ENCODE measurements at regions not wholly inside any gene's neighbourhood (a gene's known extent, or its start where the extent isn't known, plus 50 kb on each side); places are given as distances from the start of the nearest gene placed in this dataset.

DNA sequence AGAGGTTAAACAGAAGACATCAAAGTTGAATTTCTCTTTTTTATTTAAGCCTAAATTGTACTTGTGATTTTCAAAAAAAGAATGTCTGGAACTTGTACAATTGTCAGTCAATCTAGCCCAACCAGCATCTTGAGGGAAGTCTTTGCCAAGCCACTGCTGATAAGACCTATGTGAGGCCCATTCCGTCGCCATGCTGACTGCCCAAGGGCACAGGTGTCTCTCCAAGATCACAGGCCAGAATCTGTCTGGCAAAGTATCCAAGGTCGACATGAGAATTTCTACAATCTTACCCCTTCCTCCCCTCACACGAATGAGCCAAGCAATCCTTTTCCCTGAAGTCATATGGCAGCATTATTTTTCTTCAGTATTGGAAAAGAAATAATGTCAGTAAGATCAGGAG, 614.5 kb downstream of the CBLN4 start:
- TF ChIP-seq, protein P1, sequence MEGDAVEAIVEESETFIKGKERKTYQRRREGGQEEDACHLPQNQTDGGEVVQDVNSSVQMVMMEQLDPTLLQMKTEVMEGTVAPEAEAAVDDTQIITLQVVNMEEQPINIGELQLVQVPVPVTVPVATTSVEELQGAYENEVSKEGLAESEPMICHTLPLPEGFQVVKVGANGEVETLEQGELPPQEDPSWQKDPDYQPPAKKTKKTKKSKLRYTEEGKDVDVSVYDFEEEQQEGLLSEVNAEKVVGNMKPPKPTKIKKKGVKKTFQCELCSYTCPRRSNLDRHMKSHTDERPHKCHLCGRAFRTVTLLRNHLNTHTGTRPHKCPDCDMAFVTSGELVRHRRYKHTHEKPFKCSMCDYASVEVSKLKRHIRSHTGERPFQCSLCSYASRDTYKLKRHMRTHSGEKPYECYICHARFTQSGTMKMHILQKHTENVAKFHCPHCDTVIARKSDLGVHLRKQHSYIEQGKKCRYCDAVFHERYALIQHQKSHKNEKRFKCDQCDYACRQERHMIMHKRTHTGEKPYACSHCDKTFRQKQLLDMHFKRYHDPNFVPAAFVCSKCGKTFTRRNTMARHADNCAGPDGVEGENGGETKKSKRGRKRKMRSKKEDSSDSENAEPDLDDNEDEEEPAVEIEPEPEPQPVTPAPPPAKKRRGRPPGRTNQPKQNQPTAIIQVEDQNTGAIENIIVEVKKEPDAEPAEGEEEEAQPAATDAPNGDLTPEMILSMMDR (IDR thresholded peaks at IDR 0.05; ENCODE audit: insufficient read depth in 1 of 2, low read depth in 1 of 2, low read length in 1 of 2, severe bottlenecking in 1 of 2, unreplicated experiment in 1 of 2) = no peak
- no peaks in the 10 kb centered on the region for H3K36me3 Mint-ChIP-seq (ENCODE audit: insufficient read depth, unreplicated experiment)
- Histone ChIP-seq H3K4me3 (ENCODE audit: low read depth, low read length) (no peak overlapping the region), H3K36me3 (ENCODE audit: control insufficient read depth, insufficient read depth, low read length) (no peaks in the 10 kb centered on the region), H3K4me1 (no peaks in the 10 kb centered on the region), H3K9me3 (peaks cover 6% of the 10 kb centered on the region; the same call in 1 of the 2 replicates), H3K27me3 (replicated peaks; ENCODE audit: control insufficient read depth, insufficient read depth, low read length) (no peaks in the 10 kb centered on the region)
- no TSS peak for BruUV-seq (replicated peaks)
- H3K27ac Mint-ChIP-seq (ENCODE audit: unreplicated experiment) = no peak overlapping the region
- intact Hi-C loops (cut with micrococcal nuclease; ENCODE audit: unreplicated experiment) = no loop called here
- H3K27me3 Mint-ChIP-seq (ENCODE audit: insufficient read depth, unreplicated experiment) = peaks cover 6% of the 10 kb centered on the region
- no peaks in the 10 kb centered on the region for H3K9me3 Mint-ChIP-seq (ENCODE audit: unreplicated experiment)
- DNase-seq = no peak
- CTCF ChIA-PET = no interaction called here
- H3K4me3 Mint-ChIP-seq (ENCODE audit: unreplicated experiment) = no peak overlapping the region
- no peaks in the 10 kb centered on the region for H3K4me1 Mint-ChIP-seq (ENCODE audit: low read depth, unreplicated experiment)
- POLR2A ChIA-PET = no interaction called here

DNA sequence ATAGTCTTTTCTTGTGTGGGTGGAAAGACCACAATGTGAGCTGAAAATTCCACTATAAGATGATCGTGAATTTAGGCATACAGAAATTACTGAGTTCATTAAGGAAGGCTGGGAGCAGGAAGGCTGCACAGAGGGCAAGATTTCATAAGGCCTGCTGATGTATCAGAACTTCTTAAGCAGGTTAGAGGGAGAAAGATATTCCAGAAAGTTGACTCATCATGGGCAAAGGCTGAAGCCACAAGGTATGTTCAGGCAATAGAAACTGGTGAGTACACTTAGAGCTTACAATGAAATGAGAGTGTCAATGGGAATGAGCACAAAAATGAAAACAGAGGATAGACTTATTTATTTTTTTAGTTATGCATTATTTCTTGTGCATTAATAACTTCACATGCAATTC, 618.6 kb downstream of the CBLN4 start:
- TF ChIP-seq, protein P1 (IDR thresholded peaks at IDR 0.05; ENCODE audit: insufficient read depth in 1 of 2, low read depth in 1 of 2, low read length in 1 of 2, severe bottlenecking in 1 of 2, unreplicated experiment in 1 of 2) = no peak
- Mint-ChIP-seq H3K9me3 (ENCODE audit: unreplicated experiment) (peaks cover 6% of the 10 kb centered on the region), H3K36me3 (ENCODE audit: insufficient read depth, unreplicated experiment) (no peaks in the 10 kb centered on the region), H3K27me3 (ENCODE audit: insufficient read depth, unreplicated experiment) (peaks cover 4% of the 10 kb centered on the region), H3K27ac (ENCODE audit: unreplicated experiment) (no peak overlapping the region), H3K4me1 (ENCODE audit: low read depth, unreplicated experiment) (no peaks in the 10 kb centered on the region), H3K4me3 (ENCODE audit: unreplicated experiment) (no peak overlapping the region)
- H3K27me3 ChIP-seq (replicated peaks; ENCODE audit: control insufficient read depth, insufficient read depth, low read length) = no peaks in the 10 kb centered on the region
- intact Hi-C loops (cut with micrococcal nuclease; ENCODE audit: unreplicated experiment) = no loop called here
- no peak overlapping the region for H3K4me3 ChIP-seq (ENCODE audit: low read depth, low read length)
- H3K9me3 ChIP-seq = peaks cover 6% of the 10 kb centered on the region; the same call in 1 of the 2 replicates
- ChIA-PET POLR2A (no interaction called here), CTCF (no interaction called here)
- DNase-seq = no peak
- no peaks in the 10 kb centered on the region for H3K36me3 ChIP-seq (ENCODE audit: control insufficient read depth, insufficient read depth, low read length)
- no peaks in the 10 kb centered on the region for H3K4me1 ChIP-seq
- no TSS peak for BruUV-seq (replicated peaks)

DNA sequence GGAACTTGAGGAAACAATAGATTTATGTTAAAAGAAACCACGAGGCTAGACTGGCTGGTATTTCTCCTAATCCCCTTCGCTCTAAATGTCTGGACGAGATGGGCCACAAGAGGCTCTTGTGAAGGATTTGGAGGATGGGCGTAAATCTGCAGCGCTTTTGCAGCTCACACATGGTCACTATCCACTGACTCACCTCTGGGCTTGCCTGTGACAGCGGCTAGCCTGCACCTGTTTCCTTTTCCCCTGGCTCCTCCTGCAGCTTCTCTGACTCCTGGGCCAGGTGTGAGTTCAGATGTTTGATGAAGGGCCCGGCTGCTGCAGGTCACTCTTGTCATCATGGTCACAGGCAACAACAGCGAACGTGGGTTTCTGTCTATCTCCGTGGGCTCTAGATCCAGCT, 629.4 kb downstream of the CBLN4 start:
- H3K27ac Mint-ChIP-seq (ENCODE audit: unreplicated experiment) = no peak overlapping the region
- H3K36me3 ChIP-seq (ENCODE audit: control insufficient read depth, insufficient read depth, low read length) = no peaks in the 10 kb centered on the region
- H3K4me1 ChIP-seq = no peaks in the 10 kb centered on the region
- no peaks in the 10 kb centered on the region for H3K36me3 Mint-ChIP-seq (ENCODE audit: insufficient read depth, unreplicated experiment)
- DNase-seq = no peak
- TF ChIP-seq, protein P1 (IDR thresholded peaks at IDR 0.05; ENCODE audit: insufficient read depth in 1 of 2, low read depth in 1 of 2, low read length in 1 of 2, severe bottlenecking in 1 of 2, unreplicated experiment in 1 of 2) = no peak
- BruUV-seq (replicated peaks) = no TSS peak
- ChIA-PET CTCF (no interaction called here), POLR2A (no interaction called here)
- no peak overlapping the region for H3K4me3 Mint-ChIP-seq (ENCODE audit: unreplicated experiment)
- H3K27me3 Mint-ChIP-seq (ENCODE audit: insufficient read depth, unreplicated experiment) = peaks cover 6% of the 10 kb centered on the region
- no peaks in the 10 kb centered on the region for H3K9me3 Mint-ChIP-seq (ENCODE audit: unreplicated experiment)
- H3K4me3 ChIP-seq (ENCODE audit: low read depth, low read length) = no peak overlapping the region
- no peaks in the 10 kb centered on the region for H3K9me3 ChIP-seq
- no peaks in the 10 kb centered on the region for H3K4me1 Mint-ChIP-seq (ENCODE audit: low read depth, unreplicated experiment)
- no peaks in the 10 kb centered on the region for H3K27me3 ChIP-seq (replicated peaks; ENCODE audit: control insufficient read depth, insufficient read depth, low read length)
- intact Hi-C loops (cut with micrococcal nuclease; ENCODE audit: unreplicated experiment) = no loop called here

Measured in Caco-2 (cell line).